ENCODE measurements at regions not wholly inside any gene's neighbourhood (a gene's known extent, or its start where the extent isn't known, plus 50 kb on each side); places are given as distances from the start of the nearest gene placed in this dataset.
A peak's percentile ranks its signal among the peaks of the same experiment; 100 is the strongest.

GRCh38 chr6:127019828-127020227 is 98.6 kb upstream of the RSPO3 start:
- no peak for DNase-seq (ENCODE audit: low read depth)
- TF ChIP-seq CTCF (conservative IDR thresholded peaks at IDR 0.05; ENCODE audit: low read depth, low read length) = no peak
- no peak overlapping the region for H3K4me3 ChIP-seq (ENCODE audit: low read depth, low read length)

GRCh38 chr6:127022302-127022701 is 96.2 kb upstream of the RSPO3 start:
- H3K4me3 ChIP-seq (ENCODE audit: low read depth, low read length) = no peak overlapping the region
- peak; percentile 63 for DNase-seq (ENCODE audit: low read depth)
- TF ChIP-seq CTCF (conservative IDR thresholded peaks at IDR 0.05; ENCODE audit: low read depth, low read length) = no peak

- H3K4me3 ChIP-seq (ENCODE audit: low read depth, low read length) = no peak overlapping the region
- no peak for TF ChIP-seq CTCF (conservative IDR thresholded peaks at IDR 0.05; ENCODE audit: low read depth, low read length)
- no peak for DNase-seq (ENCODE audit: low read depth)
These were observed 95.3 kb upstream of the RSPO3 start for GRCh38 chr6:127023001-127023778.

- peak; percentile 44 for DNase-seq (ENCODE audit: low read depth)
- TF ChIP-seq CTCF (conservative IDR thresholded peaks at IDR 0.05; ENCODE audit: low read depth, low read length) = no peak
- no peak overlapping the region for H3K4me3 ChIP-seq (ENCODE audit: low read depth, low read length)
These were observed 92.2 kb upstream of the RSPO3 start for GRCh38 chr6:127026247-127026646.

GRCh38 chr6:127030111-127030510 is 88.4 kb upstream of the RSPO3 start:
- no peak for DNase-seq (ENCODE audit: low read depth)
- no peak for TF ChIP-seq CTCF (conservative IDR thresholded peaks at IDR 0.05; ENCODE audit: low read depth, low read length)
- H3K4me3 ChIP-seq (ENCODE audit: low read depth, low read length) = no peak overlapping the region

GRCh38 chr6:127030836-127031235 is 87.6 kb upstream of the RSPO3 start:
- no peak for DNase-seq (ENCODE audit: low read depth)
- no peak for TF ChIP-seq CTCF (conservative IDR thresholded peaks at IDR 0.05; ENCODE audit: low read depth, low read length)
- H3K4me3 ChIP-seq (ENCODE audit: low read depth, low read length) = no peak overlapping the region

GRCh38 chr6:127031511-127031910 is 87.0 kb upstream of the RSPO3 start:
- no peak for TF ChIP-seq CTCF (conservative IDR thresholded peaks at IDR 0.05; ENCODE audit: low read depth, low read length)
- H3K4me3 ChIP-seq (ENCODE audit: low read depth, low read length) = no peak overlapping the region
- peak; percentile 14 for DNase-seq (ENCODE audit: low read depth)

Data from choroid plexus epithelial cell (primary cell).